ENCODE measurements at regions not wholly inside any gene's neighbourhood (a gene's known extent, or its start where the extent isn't known, plus 50 kb on each side); places are given as distances from the start of the nearest gene placed in this dataset.
"Not testable (repeated sequence)": the region's sequence is repeated elsewhere in the genome, so short reads cannot be mapped to it uniquely, and the experiment has no call there.

- DNase-seq = no peak
These were observed 68.2 kb downstream of the LHX9 start for GRCh38 chr1:197985351-197985750.

GRCh38 chr1:197986817-197987216, 69.6 kb downstream of the LHX9 start:
- DNase-seq = no peak

- no peak for DNase-seq
These were observed 70.1 kb downstream of the LHX9 start for GRCh38 chr1:197987294-197987693.

GRCh38 chr1:197988581-197988980, 71.4 kb downstream of the LHX9 start:
- DNase-seq = not testable (repeated sequence)

GRCh38 chr1:197989058-197989457, 71.9 kb downstream of the LHX9 start:
- no peak for DNase-seq

GRCh38 chr1:197991594-197991993, 74.4 kb downstream of the LHX9 start:
- no peak for DNase-seq

- no peak for DNase-seq
These were observed 77.8 kb downstream of the LHX9 start for GRCh38 chr1:197994907-197995407.

GRCh38 chr1:197995408-197996258, 78.5 kb downstream of the LHX9 start:
- no peak for DNase-seq

- DNase-seq = not testable (repeated sequence)
These were observed 79.0 kb downstream of the LHX9 start for GRCh38 chr1:197996259-197996512.

GRCh38 chr1:197998110-197998509, 80.9 kb downstream of the LHX9 start:
- DNase-seq = no peak

GRCh38 chr1:198001776-198002408, 84.7 kb downstream of the LHX9 start:
- no peak for DNase-seq

GRCh38 chr1:198003468-198003867, 86.3 kb downstream of the LHX9 start:
- DNase-seq = no peak

GRCh38 chr1:198007011-198007410, 89.8 kb downstream of the LHX9 start:
- no peak for DNase-seq

- no peak for DNase-seq
These were observed 90.8 kb downstream of the LHX9 start for GRCh38 chr1:198007687-198008607.

GRCh38 chr1:198014355-198014754, 97.2 kb downstream of the LHX9 start:
- DNase-seq = no peak

- no peak for DNase-seq
These were observed 98.1 kb downstream of the LHX9 start for GRCh38 chr1:198015309-198015708.

- no peak for DNase-seq
These were observed 101.4 kb downstream of the LHX9 start for GRCh38 chr1:198018529-198018928.

GRCh38 chr1:198019126-198019525, 102.0 kb downstream of the LHX9 start:
- DNase-seq = no peak

GRCh38 chr1:198024336-198024735, 107.2 kb downstream of the LHX9 start:
- no peak for DNase-seq

GRCh38 chr1:198024782-198025181, 107.6 kb downstream of the LHX9 start:
- DNase-seq = no peak

- no peak for DNase-seq
These were observed 113.5 kb downstream of the LHX9 start for GRCh38 chr1:198030682-198031081.

GRCh38 chr1:198031086-198031485, 113.9 kb downstream of the LHX9 start:
- DNase-seq = no peak

GRCh38 chr1:198032668-198033067, 115.5 kb downstream of the LHX9 start:
- no peak for DNase-seq

Data from DMS 273 treated with DMSO at 0.1 percent for 48 hours (cell line).